GM12875 (cell line): ENCODE measurements at regions not wholly inside any gene's neighbourhood (a gene's known extent, or its start where the extent isn't known, plus 50 kb on each side); places are given as distances from the start of the nearest gene placed in this dataset.

Source experiments
- H3K4me3 ChIP-seq: one replicate; pipeline ENCODE4 v1.5.1; 2011; ENCODE audit warnings: low read depth, low read length, control low read depth
- TF ChIP-seq, protein P1 (sequence below): IDR thresholded peaks from 2 replicates; pipeline ENCODE4 v1.5.1; 2011; ENCODE audit warnings: low read depth, mild to moderate bottlenecking, control low read depth, inconsistent platforms, low read length, moderate library complexity, borderline replicate concordance; ENCODE audit not compliant: insufficient read depth

DNA sequence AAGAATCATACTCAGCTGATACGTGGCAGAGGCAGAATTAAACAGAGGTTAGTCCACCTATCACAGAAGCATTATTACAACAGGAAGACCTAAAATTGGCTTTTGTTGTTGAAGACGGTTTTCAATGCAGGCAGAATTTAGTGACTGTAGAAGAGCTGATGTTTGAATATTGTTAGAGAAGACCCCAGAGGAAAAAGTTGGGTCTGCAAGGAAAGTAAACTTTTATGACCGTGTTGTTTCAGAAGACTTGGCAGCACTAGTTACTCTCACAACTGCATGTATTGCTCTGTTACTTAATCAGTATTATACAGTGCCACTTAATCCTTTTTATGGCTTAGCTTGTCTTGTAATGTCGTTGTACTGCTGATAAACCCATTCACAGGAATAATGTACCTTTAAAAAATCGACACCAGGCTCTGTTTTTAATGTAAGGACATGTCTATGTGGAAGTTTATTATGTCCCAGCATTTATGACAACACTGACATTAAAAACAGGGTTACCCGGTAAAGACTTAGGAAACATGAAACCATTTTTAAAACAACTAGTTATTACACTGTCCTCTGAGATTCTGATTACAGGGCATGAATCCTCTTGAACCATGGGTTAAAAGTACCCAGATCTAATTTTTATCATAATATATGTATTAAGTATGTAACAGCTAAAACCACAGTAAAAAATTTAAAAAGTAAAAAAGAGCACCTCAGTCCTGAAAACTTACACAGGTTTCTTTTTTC is 235.4 kb downstream of the TTLL7 start:
- no peak overlapping the region for H3K4me3 ChIP-seq
- TF ChIP-seq, protein P1, sequence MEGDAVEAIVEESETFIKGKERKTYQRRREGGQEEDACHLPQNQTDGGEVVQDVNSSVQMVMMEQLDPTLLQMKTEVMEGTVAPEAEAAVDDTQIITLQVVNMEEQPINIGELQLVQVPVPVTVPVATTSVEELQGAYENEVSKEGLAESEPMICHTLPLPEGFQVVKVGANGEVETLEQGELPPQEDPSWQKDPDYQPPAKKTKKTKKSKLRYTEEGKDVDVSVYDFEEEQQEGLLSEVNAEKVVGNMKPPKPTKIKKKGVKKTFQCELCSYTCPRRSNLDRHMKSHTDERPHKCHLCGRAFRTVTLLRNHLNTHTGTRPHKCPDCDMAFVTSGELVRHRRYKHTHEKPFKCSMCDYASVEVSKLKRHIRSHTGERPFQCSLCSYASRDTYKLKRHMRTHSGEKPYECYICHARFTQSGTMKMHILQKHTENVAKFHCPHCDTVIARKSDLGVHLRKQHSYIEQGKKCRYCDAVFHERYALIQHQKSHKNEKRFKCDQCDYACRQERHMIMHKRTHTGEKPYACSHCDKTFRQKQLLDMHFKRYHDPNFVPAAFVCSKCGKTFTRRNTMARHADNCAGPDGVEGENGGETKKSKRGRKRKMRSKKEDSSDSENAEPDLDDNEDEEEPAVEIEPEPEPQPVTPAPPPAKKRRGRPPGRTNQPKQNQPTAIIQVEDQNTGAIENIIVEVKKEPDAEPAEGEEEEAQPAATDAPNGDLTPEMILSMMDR = no peak

DNA sequence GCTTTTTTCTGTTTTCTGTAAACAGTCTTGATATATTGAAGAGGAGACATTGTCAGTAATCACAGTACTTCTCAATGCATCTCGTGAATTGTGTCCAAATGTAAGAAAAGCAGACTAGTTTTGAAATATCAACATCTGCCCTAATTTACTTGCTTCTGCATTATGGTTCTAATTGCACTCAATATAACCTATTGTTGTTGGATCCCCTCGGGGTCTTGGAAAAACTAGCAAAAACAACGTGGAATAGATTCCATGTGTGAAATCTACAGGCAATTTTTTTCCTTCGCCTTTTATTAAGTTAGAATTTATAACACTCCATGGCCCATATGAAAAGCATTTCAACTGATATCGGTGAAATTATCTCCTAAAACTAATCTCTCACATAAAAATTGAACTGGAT is 236.5 kb downstream of the TTLL7 start:
- TF ChIP-seq, protein P1 = no peak
- H3K4me3 ChIP-seq = no peak overlapping the region

- no peak overlapping the region for H3K4me3 ChIP-seq
- TF ChIP-seq, protein P1 = no peak
These were observed 236.9 kb downstream of the TTLL7 start for GRCh38 chr1:83762039-83762365.

DNA sequence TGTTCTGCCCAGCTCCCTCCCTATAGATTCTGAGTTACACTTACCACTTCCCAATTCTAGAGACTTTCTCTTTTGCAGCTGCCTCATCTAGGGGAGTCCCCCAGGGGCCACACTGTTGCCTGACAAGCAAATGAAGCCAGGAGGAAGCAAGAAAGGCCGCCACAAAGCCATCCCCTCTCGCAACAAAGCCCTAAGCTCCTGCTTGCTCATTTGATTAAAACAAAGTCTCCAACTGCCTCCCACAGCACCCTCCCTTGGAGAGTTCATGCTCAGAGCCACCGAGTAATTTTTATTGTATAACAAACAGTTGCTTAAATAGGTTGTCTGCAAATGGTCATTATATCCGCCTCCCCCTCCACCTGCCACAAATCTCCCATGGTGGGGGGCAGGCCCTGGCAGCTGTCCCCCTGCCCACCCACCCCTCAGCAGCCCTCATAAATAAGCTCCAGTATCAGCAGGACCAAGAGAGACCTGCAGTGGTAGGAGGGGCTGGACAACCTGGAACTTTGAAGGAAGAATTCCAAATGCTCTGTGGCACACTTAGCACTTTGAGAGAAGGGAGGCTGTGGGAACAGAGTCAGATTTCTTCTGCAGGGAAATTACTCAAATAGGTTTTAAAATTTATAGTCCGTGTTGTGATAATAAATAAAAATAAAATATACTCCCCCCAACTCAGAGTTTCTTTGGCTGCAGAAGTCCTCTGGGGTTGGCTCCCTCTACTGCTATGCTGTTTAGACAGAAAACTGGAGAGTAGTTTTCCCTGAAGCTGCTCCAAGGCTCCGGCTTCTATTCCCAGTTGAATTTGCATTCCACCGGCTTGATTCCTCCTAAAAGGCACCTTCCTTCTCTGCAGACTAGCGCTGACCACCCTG is 237.5 kb downstream of the TTLL7 start:
- TF ChIP-seq, protein P1 = no peak
- H3K4me3 ChIP-seq = no peak overlapping the region

DNA sequence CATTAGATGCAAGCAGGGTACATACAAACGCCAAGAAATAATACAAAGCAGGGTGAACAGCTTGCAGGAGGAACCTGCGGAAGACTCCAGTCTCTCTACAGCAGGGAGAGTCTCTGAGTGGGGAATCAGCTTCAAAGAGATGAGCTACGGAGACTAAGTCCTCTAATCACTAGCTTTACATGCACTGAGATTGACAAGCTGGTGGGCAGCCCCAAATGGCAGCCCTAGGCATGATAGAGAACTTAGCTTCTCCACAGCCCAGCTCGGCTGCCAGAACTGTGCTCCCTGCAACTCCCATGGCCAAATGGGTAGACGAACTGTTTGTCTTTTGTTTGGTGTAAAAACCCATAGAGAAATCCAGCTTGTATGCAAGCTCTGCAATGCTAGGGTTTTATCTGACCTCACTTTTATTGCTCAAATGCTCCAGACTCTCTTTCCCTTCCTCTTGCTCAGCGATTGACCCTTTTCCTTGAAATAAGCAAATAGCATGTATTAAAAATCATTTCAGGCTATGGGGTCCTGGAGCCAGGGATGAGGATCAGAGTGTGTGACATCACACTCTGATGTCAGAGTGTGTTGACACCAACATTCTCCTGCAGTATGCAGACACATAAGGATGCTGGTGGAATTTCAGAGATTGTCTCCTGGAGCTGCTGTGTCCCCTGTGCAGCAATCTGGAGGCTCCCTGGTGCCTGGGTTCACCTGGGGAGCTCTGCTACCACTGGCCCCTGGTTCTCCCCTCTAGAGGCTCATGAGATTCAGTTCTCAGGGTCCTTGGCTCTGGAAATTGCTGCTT is 238.5 kb downstream of the TTLL7 start:
- TF ChIP-seq, protein P1 = no peak
- H3K4me3 ChIP-seq = no peak overlapping the region

- TF ChIP-seq, protein P1 = no peak
- no peak overlapping the region for H3K4me3 ChIP-seq
These were observed 241.8 kb downstream of the TTLL7 start for GRCh38 chr1:83756984-83757717.
